Peyer's patch (tissue), 4 donors: ENCODE measurements at regions not wholly inside any gene's neighbourhood (a gene's known extent, or its start where the extent isn't known, plus 50 kb on each side); places are given as distances from the start of the nearest gene placed in this dataset.

Source experiments
- DNase-seq, 3 donors: peaks; one replicate each; pipeline ENCODE4 v3.0.0-alpha.2; 2017 to 2019
- H3K27ac ChIP-seq, 4 donors: fragments of 200-600 bp; sonication (generic); one replicate each; pipeline ENCODE4 v1.5.1; 2016 to 2019
- H3K27me3 ChIP-seq, 2 donors: fragments of 200-600 bp; sonication (generic); one replicate each; pipeline ENCODE4 v1.5.1; 2019
- H3K36me3 ChIP-seq, 3 donors: fragments of 200-600 bp; sonication (generic); one replicate each; pipeline ENCODE4 v1.5.1; 2016 to 2019
- H3K4me1 ChIP-seq, 4 donors: fragments of 200-600 bp; sonication (generic); one replicate each; pipeline ENCODE4 v1.5.1; 2016 to 2019
- H3K4me3 ChIP-seq, 4 donors: fragments of 200-600 bp; sonication (generic); 1 replicate in 3 of 4; 2 replicates in 1 of 4; pipeline ENCODE4 v1.5.1; 2016 to 2019; ENCODE audit warnings: mild to moderate bottlenecking in 1 of 4
- H3K9me3 ChIP-seq, 4 donors: fragments of 200-600 bp; sonication (generic); one replicate each; pipeline ENCODE4 v1.5.1; 2016 to 2019; ENCODE audit warnings: mild to moderate bottlenecking in 1 of 4
- CTCF ChIP-seq, 6 experiments: fragments of 450-650 bp in 4 of 6; fragments of 200-600 bp in 2 of 6; sonication (generic) in 1 of 6; IDR thresholded peaks; one replicate each; pipeline ENCODE4 v1.5.1; 2017 to 2019; ENCODE audit warnings: antibody characterized with exemption in 6 of 6, mild to moderate bottlenecking in 3 of 6, moderate library complexity in 1 of 6
- POLR2A ChIP-seq, 2 donors: fragments of 450-650 bp; IDR thresholded peaks; one replicate each; pipeline ENCODE4 v1.5.1; 2017; ENCODE audit warnings: antibody characterized with exemption in 2 of 2, mild to moderate bottlenecking in 2 of 2, moderate library complexity in 2 of 2

GRCh38 chr15:87527416-87527815, 729.1 kb downstream of the NTRK3 start:
- Histone ChIP-seq H3K27ac (no peak overlapping the region), H3K4me3 (no peak overlapping the region), H3K36me3 (no peaks in the 10 kb centered on the region), H3K9me3 (no peaks in the 10 kb centered on the region), H3K27me3 (no peaks in the 10 kb centered on the region), H3K4me1 (no peaks in the 10 kb centered on the region)
- no peak for TF ChIP-seq CTCF (IDR thresholded peaks at IDR 0.05)
- TF ChIP-seq POLR2A (IDR thresholded peaks at IDR 0.05) = no peak
- DNase-seq = no peak

DNA sequence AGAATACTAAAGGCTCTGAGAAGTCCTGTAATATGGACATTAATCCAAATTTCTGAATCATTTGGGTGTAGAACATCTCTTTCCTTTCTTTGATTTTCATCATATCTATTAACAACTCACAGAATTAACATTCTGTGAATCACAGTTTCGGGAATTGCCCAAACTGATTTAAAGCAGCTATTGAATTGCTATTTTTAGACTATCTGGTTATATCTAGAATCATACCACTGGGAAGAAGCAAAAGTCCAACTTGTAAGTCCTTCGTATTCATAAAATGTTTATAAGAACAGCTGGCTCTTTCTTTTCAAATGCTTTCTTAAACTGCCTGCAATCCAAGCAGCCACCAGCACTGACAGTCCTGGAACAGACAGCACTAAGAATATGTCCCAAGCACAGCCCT, 733.0 kb downstream of the NTRK3 start:
- Histone ChIP-seq H3K4me1 (no peaks in the 10 kb centered on the region), H3K36me3 (no peaks in the 10 kb centered on the region), H3K4me3 (no peak overlapping the region), H3K27ac (no peak overlapping the region), H3K27me3 (no peaks in the 10 kb centered on the region), H3K9me3 (no peaks in the 10 kb centered on the region)
- DNase-seq = no peak
- TF ChIP-seq POLR2A (IDR thresholded peaks at IDR 0.05) (no peak), CTCF (IDR thresholded peaks at IDR 0.05) (no peak)

DNA sequence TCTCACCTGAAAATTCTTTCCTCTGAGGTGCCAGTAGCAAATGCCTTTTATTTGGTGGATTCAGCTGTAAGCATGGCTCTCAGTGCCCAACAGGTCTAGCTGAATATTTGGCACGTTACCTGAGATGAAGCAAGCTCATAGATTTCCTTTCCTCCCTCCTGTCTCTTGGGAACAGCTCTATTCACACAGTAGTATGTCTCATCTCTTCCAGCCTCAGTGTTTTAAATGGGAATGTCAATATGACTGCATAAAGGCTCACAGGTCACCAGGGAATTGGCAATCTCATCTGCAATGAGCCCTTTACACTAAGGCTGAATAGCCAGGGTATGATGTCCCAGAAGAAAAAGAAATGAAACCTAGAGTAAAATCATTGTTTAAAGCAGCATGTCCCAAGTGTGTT, 733.5 kb downstream of the NTRK3 start:
- H3K9me3 ChIP-seq = no peaks in the 10 kb centered on the region
- H3K4me1 ChIP-seq = no peaks in the 10 kb centered on the region
- H3K36me3 ChIP-seq = no peaks in the 10 kb centered on the region
- no peak for TF ChIP-seq CTCF (IDR thresholded peaks at IDR 0.05)
- TF ChIP-seq POLR2A (IDR thresholded peaks at IDR 0.05) = no peak
- H3K27me3 ChIP-seq = no peaks in the 10 kb centered on the region
- no peak for DNase-seq
- no peak overlapping the region for H3K4me3 ChIP-seq
- H3K27ac ChIP-seq = no peak overlapping the region

DNA sequence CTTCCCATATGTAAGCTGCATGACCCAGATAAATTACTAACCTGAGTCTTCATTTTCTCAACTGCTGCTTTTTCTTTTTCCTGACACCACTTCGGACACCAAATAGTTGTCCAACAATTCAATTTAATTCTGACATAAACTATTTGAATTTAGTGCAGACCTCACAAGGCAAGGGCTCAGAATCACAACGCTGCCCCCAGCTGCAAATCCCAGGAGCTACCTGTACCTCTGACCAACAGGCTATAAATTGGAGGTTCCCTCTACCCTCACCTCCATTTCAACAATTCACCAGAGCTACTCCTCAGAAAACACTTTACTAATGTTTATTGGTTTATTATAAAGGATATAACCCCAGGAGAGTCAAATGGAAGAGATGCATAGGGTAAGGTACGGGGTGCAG, 737.6 kb downstream of the NTRK3 start:
- Histone ChIP-seq H3K27me3 (no peaks in the 10 kb centered on the region), H3K4me3 (no peak overlapping the region), H3K36me3 (no peaks in the 10 kb centered on the region), H3K9me3 (no peaks in the 10 kb centered on the region), H3K27ac (no peak overlapping the region), H3K4me1 (no peaks in the 10 kb centered on the region)
- DNase-seq = no peak
- TF ChIP-seq POLR2A (IDR thresholded peaks at IDR 0.05) (no peak), CTCF (IDR thresholded peaks at IDR 0.05) (no peak)

- no peak overlapping the region for H3K27ac ChIP-seq
- H3K4me1 ChIP-seq = no peaks in the 10 kb centered on the region
- no peak for DNase-seq
- H3K27me3 ChIP-seq = no peaks in the 10 kb centered on the region
- TF ChIP-seq CTCF (IDR thresholded peaks at IDR 0.05) (no peak), POLR2A (IDR thresholded peaks at IDR 0.05) (no peak)
- H3K36me3 ChIP-seq = no peaks in the 10 kb centered on the region
- no peak overlapping the region for H3K4me3 ChIP-seq
- H3K9me3 ChIP-seq = no peaks in the 10 kb centered on the region
Measured at GRCh38 chr15:87508086-87508485, 748.5 kb downstream of the NTRK3 start.

DNA sequence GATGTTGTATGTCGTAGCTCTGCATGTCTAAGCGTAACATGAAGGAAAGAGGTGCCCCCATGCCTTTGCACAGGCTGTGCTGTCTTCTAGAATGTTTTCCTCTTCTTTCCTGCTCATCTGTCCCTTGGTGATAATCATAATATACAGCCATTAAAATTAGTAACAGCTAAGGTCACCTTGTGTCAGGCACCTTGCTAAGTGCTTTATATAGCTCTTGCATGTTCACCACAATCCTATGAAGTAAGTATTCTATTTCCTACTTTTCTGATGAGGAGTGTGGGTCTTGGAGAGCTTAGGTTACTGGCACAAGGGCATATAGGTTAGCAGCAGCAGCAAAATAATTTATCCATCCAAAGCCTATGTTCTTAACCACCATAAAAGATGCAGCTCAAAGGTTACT, 754.4 kb downstream of the NTRK3 start:
- no peak overlapping the region for H3K4me3 ChIP-seq
- DNase-seq = no peak
- no peak for TF ChIP-seq CTCF (IDR thresholded peaks at IDR 0.05)
- TF ChIP-seq POLR2A (IDR thresholded peaks at IDR 0.05) = no peak
- no peaks in the 10 kb centered on the region for H3K36me3 ChIP-seq
- no peaks in the 10 kb centered on the region for H3K9me3 ChIP-seq
- no peak overlapping the region for H3K27ac ChIP-seq
- H3K4me1 ChIP-seq = no peaks in the 10 kb centered on the region
- no peaks in the 10 kb centered on the region for H3K27me3 ChIP-seq
